ENCODE measurements at regions not wholly inside any gene's neighbourhood (a gene's known extent, or its start where the extent isn't known, plus 50 kb on each side); places are given as distances from the start of the nearest gene placed in this dataset.

DNA sequence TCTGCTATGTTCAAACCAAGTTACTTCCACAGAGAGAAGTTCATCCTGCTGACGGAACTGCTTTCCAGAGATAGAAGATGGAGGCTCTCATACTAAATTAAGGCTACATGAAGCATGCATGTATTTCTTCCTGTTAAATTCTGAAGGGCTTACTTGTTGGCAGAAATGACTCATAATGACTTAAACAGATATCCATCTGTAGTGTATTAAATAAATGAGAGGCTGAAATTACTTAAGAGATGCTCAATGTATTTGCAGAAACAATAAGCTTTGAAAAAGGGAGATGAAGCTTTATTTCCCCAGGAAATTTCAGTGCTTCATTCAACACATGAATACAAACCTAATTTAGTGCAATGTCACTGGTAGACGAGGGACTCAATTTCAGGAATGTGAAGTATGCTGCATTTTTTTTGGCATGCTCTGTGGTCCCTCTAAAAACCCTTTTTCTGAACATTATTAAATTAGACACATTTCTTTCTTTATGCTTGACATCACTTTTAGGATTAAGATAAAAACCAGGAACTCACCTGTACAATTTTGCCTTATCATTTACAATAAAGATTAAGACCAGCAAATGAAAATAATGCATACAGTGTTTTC lies 759.1 kb upstream of the POU3F4 start:
- CTCF ChIA-PET: no interaction called here
- H3K27ac ChIP-seq (ENCODE audit: insufficient read depth, low read depth, low read length): no peak overlapping the region
- BruUV-seq (replicated peaks): no TSS peak
- DNase-seq (ENCODE audit: low read depth, low spot score) (no peak), FAIRE-seq (no peak)
- H3K9me1 ChIP-seq (replicated peaks; ENCODE audit: control insufficient read depth, extremely low read depth, insufficient read depth, low read length): no peaks in the 10 kb centered on the region
- no peaks in the 10 kb centered on the region for H3K79me2 ChIP-seq (ENCODE audit: control insufficient read depth, insufficient read depth, low read length)
- dilution Hi-C loops (cut with MboI; ENCODE audit: extremely low pct_ligation_motif_present, low sequenced_read_pairs) (no loop called here), intact Hi-C loops (cut with micrococcal nuclease) (no loop called here)
- no peaks in the 10 kb centered on the region for H3K36me3 ChIP-seq (ENCODE audit: control insufficient read depth in 2 of 2, extremely low read depth in 1 of 2, insufficient read depth in 2 of 2, low read length in 2 of 2)
- H3K9ac ChIP-seq (replicated peaks; ENCODE audit: extremely low read depth, insufficient read depth, low read length): peak overlapping the region; percentile 11
- H3K4me1 ChIP-seq (ENCODE audit: control insufficient read depth, extremely low read depth, insufficient read depth, low read length): no peaks in the 10 kb centered on the region
- H3K4me3 ChIP-seq (replicated peaks in 1 of 3; ENCODE audit: insufficient read depth in 1 of 3, low read depth in 1 of 3, low read length in 3 of 3): no peak overlapping the region
- TF ChIP-seq, protein P1, sequence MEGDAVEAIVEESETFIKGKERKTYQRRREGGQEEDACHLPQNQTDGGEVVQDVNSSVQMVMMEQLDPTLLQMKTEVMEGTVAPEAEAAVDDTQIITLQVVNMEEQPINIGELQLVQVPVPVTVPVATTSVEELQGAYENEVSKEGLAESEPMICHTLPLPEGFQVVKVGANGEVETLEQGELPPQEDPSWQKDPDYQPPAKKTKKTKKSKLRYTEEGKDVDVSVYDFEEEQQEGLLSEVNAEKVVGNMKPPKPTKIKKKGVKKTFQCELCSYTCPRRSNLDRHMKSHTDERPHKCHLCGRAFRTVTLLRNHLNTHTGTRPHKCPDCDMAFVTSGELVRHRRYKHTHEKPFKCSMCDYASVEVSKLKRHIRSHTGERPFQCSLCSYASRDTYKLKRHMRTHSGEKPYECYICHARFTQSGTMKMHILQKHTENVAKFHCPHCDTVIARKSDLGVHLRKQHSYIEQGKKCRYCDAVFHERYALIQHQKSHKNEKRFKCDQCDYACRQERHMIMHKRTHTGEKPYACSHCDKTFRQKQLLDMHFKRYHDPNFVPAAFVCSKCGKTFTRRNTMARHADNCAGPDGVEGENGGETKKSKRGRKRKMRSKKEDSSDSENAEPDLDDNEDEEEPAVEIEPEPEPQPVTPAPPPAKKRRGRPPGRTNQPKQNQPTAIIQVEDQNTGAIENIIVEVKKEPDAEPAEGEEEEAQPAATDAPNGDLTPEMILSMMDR (IDR thresholded peaks at IDR 0.05; ENCODE audit: extremely low read depth in 1 of 2, insufficient read depth in 1 of 2, low read depth in 1 of 2, low read length in 2 of 2): no peak
- no peak for TF ChIP-seq POLR2AphosphoS5 (IDR thresholded peaks at IDR 0.05; ENCODE audit: insufficient read depth, low read depth, low read length)
- TF ChIP-seq GATA2 (IDR thresholded peaks at IDR 0.05; ENCODE audit: insufficient read depth, insufficient read length, low read depth, low read length): no peak
- TF ChIP-seq MYC (IDR thresholded peaks at IDR 0.05; ENCODE audit: low read depth, low read length): no peak
- TF ChIP-seq POLR2A (IDR thresholded peaks at IDR 0.05; ENCODE audit: low read depth, low read length): no peak
- TF ChIP-seq JUN (IDR thresholded peaks at IDR 0.05; ENCODE audit: borderline replicate concordance, insufficient read depth, insufficient read length, low read depth): no peak
- no peak for TF ChIP-seq MAX (IDR thresholded peaks at IDR 0.05; ENCODE audit: insufficient read depth, insufficient read length)
- no peak for TF ChIP-seq EZH2 (IDR thresholded peaks at IDR 0.05; ENCODE audit: borderline replicate concordance, low read depth, low read length, severe bottlenecking)
- no peak for TF ChIP-seq FOS (IDR thresholded peaks at IDR 0.05; ENCODE audit: borderline replicate concordance, insufficient read depth, low read length)
- no peaks in the 10 kb centered on the region for H4K20me1 ChIP-seq (replicated peaks; ENCODE audit: control insufficient read depth, extremely low read depth, insufficient read depth, low read length)
- no peaks in the 10 kb centered on the region for H3K27me3 ChIP-seq (ENCODE audit: control insufficient read depth in 2 of 2, insufficient read depth in 2 of 2, low read length in 2 of 2)
- H3K9me3 ChIP-seq (replicated peaks; ENCODE audit: control insufficient read depth, insufficient read depth, low read length): no peaks in the 10 kb centered on the region
- POLR2A ChIA-PET: no interaction called here
- no peak overlapping the region for H3K4me2 ChIP-seq (ENCODE audit: insufficient read depth, low read length)
- H2AFZ ChIP-seq (ENCODE audit: low read depth, low read length): no peak overlapping the region

Measured in endothelial cell of umbilical vein (primary cell).